ENCODE measurements at regions not wholly inside any gene's neighbourhood (a gene's known extent, or its start where the extent isn't known, plus 50 kb on each side); places are given as distances from the start of the nearest gene placed in this dataset.
"Not testable (repeated sequence)": the region's sequence is repeated elsewhere in the genome, so short reads cannot be mapped to it uniquely, and the experiment has no call there.

- peaks cover 3% of the 10 kb centered on the region; the same call in 1 of the 2 replicates for H3K9me3 ChIP-seq (ENCODE audit: insufficient read depth, low read length)
- H3K27me3 ChIP-seq (ENCODE audit: low read depth, low read length) = no peaks in the 10 kb centered on the region
- no peak overlapping the region for H2AFZ ChIP-seq (ENCODE audit: low read depth, low read length)
- H3K9ac ChIP-seq (ENCODE audit: low read length) = no peak overlapping the region
- TF ChIP-seq CTCF (IDR thresholded peaks at IDR 0.05; ENCODE audit: low read depth, low read length) = no peak
- TF ChIP-seq EZH2phosphoT487 (IDR thresholded peaks at IDR 0.05; ENCODE audit: low read depth) = no peak
- H4K20me1 ChIP-seq (ENCODE audit: insufficient read depth, low read length) = no peaks in the 10 kb centered on the region
- H3K79me2 ChIP-seq (ENCODE audit: low read length) = no peaks in the 10 kb centered on the region
- H3K4me2 ChIP-seq (ENCODE audit: low read length) = no peak overlapping the region
- no peak overlapping the region for H3K27ac ChIP-seq (ENCODE audit: low read length)
- no peaks in the 10 kb centered on the region for H3K4me1 ChIP-seq (ENCODE audit: low read length)
- no peak overlapping the region for H3K4me3 ChIP-seq (ENCODE audit: low read length)
- H3K36me3 ChIP-seq (replicated peaks; ENCODE audit: low read depth, low read length) = no peaks in the 10 kb centered on the region
Measured at GRCh38 chr2:109727929-109728447, 66.1 kb upstream of the RGPD5 start.

GRCh38 chr2:109733746-109734145 lies 60.4 kb upstream of the RGPD5 start:
- not testable (repeated sequence) for H3K9me3 ChIP-seq (ENCODE audit: insufficient read depth, low read length); H3K9ac ChIP-seq (ENCODE audit: low read length); H3K4me1 ChIP-seq (ENCODE audit: low read length); H3K36me3 ChIP-seq (replicated peaks; ENCODE audit: low read depth, low read length); H3K4me2 ChIP-seq (ENCODE audit: low read length); H3K79me2 ChIP-seq (ENCODE audit: low read length); H3K27me3 ChIP-seq (ENCODE audit: low read depth, low read length); H3K4me3 ChIP-seq (ENCODE audit: low read length); H2AFZ ChIP-seq (ENCODE audit: low read depth, low read length); H3K27ac ChIP-seq (ENCODE audit: low read length); H4K20me1 ChIP-seq (ENCODE audit: insufficient read depth, low read length)

- H4K20me1 ChIP-seq (ENCODE audit: insufficient read depth, low read length) = no peaks in the 10 kb centered on the region
- no peak for TF ChIP-seq EZH2phosphoT487 (IDR thresholded peaks at IDR 0.05; ENCODE audit: low read depth)
- peak; percentile 67 for TF ChIP-seq CTCF (IDR thresholded peaks at IDR 0.05; ENCODE audit: low read depth, low read length)
- peaks cover 6% of the 10 kb centered on the region; the same call in 1 of the 2 replicates for H3K27me3 ChIP-seq (ENCODE audit: low read depth, low read length)
- H3K4me1 ChIP-seq (ENCODE audit: low read length) = no peaks in the 10 kb centered on the region
- H3K4me3 ChIP-seq (ENCODE audit: low read length) = no peak overlapping the region
- H3K9ac ChIP-seq (ENCODE audit: low read length) = no peak overlapping the region
- no peak overlapping the region for H3K4me2 ChIP-seq (ENCODE audit: low read length)
- H3K27ac ChIP-seq (ENCODE audit: low read length) = no peak overlapping the region
- H3K36me3 ChIP-seq (replicated peaks; ENCODE audit: low read depth, low read length) = no peaks in the 10 kb centered on the region
- H3K79me2 ChIP-seq (ENCODE audit: low read length) = no peaks in the 10 kb centered on the region
- no peaks in the 10 kb centered on the region for H3K9me3 ChIP-seq (ENCODE audit: insufficient read depth, low read length)
- H2AFZ ChIP-seq (ENCODE audit: low read depth, low read length) = no peak overlapping the region
Measured at GRCh38 chr2:109736177-109736827, 57.8 kb upstream of the RGPD5 start.

Data from OCI-LY3 (cell line).